ENCODE measurements at regions not wholly inside any gene's neighbourhood (a gene's known extent, or its start where the extent isn't known, plus 50 kb on each side); places are given as distances from the start of the nearest gene placed in this dataset.

DNA sequence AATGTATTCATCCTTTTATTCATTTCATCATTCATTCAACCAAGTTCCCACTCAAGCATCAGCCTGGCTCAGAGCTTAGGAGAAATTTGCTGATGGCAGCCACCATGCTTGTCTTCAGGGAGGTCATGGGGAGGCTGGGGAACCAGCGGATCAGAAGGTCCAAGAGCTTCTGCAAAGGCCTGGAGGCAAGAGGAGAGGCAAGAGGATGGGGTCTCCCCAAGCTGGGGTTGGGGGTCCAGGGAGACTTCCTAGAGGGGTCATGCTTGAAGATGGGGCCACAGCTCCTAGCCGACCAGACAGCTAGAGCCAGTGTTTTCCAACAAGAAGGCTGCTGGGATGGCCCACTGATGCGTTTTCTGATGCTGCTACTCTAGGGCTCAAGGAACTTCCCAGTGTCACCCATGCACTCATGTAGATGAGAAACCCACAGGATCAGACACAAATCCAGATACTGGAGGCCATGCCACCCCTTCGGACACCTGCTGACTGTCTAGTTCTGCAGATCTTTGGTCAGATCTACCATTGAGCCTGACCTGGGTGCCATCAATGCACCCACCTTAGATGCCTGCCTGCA lies 315.2 kb downstream of the AJAP1 start:
- H3K27ac Mint-ChIP-seq: no peak overlapping the region
- ATAC-seq: no peak
- Histone ChIP-seq H3K4me3 (no peak overlapping the region), H3K36me3 (ENCODE audit: insufficient read depth) (no peaks in the 10 kb centered on the region), H3F3A (replicated peaks; ENCODE audit: low read depth) (no peaks in the 10 kb centered on the region), H3K4me1 (ENCODE audit: insufficient read depth) (no peaks in the 10 kb centered on the region), H3K27me3 (ENCODE audit: insufficient read depth) (no peaks in the 10 kb centered on the region), H3K79me2 (replicated peaks; ENCODE audit: insufficient read depth) (no peaks in the 10 kb centered on the region), H3K27ac (ENCODE audit: low read depth) (no peak overlapping the region), H2AFZ (no peak overlapping the region), H4K20me1 (replicated peaks; ENCODE audit: insufficient read depth) (no peaks in the 10 kb centered on the region), H3K4me2 (no peak overlapping the region), H3K9me2 (ENCODE audit: insufficient read depth) (no peaks in the 10 kb centered on the region)
- no peak for DNase-seq (ENCODE audit: low spot score)
- peaks cover 16% of the 10 kb centered on the region for H3K4me1 Mint-ChIP-seq
- no peak overlapping the region for H3K4me3 Mint-ChIP-seq
- peaks cover 17% of the 10 kb centered on the region for H3K9me3 Mint-ChIP-seq
- peaks cover 4% of the 10 kb centered on the region; the same call in 1 of the 3 replicates for H3K36me3 Mint-ChIP-seq (ENCODE audit: low read depth)
- peaks cover 10% of the 10 kb centered on the region for H3K27me3 Mint-ChIP-seq (ENCODE audit: insufficient read depth, low read depth, poor library complexity)
- TF ChIP-seq NANOG (IDR thresholded peaks at IDR 0.05; ENCODE audit: borderline replicate concordance): no peak
- TF ChIP-seq EZH2phosphoT487 (IDR thresholded peaks at IDR 0.05; ENCODE audit: unreplicated experiment): no peak
- TF ChIP-seq, protein P1, sequence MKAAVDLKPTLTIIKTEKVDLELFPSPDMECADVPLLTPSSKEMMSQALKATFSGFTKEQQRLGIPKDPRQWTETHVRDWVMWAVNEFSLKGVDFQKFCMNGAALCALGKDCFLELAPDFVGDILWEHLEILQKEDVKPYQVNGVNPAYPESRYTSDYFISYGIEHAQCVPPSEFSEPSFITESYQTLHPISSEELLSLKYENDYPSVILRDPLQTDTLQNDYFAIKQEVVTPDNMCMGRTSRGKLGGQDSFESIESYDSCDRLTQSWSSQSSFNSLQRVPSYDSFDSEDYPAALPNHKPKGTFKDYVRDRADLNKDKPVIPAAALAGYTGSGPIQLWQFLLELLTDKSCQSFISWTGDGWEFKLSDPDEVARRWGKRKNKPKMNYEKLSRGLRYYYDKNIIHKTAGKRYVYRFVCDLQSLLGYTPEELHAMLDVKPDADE (IDR thresholded peaks at IDR 0.05): no peak
- TF ChIP-seq CTCF (conservative IDR thresholded peaks at IDR 0.05; ENCODE audit: low read depth in 2 of 2): no peak
- TF ChIP-seq CREB1 (CRISPR knock-in tag; IDR thresholded peaks at IDR 0.05; ENCODE audit: low read depth): no peak
- TF ChIP-seq STAT1 (IDR thresholded peaks at IDR 0.05; ENCODE audit: unreplicated experiment): no peak
- TF ChIP-seq, protein P2, sequence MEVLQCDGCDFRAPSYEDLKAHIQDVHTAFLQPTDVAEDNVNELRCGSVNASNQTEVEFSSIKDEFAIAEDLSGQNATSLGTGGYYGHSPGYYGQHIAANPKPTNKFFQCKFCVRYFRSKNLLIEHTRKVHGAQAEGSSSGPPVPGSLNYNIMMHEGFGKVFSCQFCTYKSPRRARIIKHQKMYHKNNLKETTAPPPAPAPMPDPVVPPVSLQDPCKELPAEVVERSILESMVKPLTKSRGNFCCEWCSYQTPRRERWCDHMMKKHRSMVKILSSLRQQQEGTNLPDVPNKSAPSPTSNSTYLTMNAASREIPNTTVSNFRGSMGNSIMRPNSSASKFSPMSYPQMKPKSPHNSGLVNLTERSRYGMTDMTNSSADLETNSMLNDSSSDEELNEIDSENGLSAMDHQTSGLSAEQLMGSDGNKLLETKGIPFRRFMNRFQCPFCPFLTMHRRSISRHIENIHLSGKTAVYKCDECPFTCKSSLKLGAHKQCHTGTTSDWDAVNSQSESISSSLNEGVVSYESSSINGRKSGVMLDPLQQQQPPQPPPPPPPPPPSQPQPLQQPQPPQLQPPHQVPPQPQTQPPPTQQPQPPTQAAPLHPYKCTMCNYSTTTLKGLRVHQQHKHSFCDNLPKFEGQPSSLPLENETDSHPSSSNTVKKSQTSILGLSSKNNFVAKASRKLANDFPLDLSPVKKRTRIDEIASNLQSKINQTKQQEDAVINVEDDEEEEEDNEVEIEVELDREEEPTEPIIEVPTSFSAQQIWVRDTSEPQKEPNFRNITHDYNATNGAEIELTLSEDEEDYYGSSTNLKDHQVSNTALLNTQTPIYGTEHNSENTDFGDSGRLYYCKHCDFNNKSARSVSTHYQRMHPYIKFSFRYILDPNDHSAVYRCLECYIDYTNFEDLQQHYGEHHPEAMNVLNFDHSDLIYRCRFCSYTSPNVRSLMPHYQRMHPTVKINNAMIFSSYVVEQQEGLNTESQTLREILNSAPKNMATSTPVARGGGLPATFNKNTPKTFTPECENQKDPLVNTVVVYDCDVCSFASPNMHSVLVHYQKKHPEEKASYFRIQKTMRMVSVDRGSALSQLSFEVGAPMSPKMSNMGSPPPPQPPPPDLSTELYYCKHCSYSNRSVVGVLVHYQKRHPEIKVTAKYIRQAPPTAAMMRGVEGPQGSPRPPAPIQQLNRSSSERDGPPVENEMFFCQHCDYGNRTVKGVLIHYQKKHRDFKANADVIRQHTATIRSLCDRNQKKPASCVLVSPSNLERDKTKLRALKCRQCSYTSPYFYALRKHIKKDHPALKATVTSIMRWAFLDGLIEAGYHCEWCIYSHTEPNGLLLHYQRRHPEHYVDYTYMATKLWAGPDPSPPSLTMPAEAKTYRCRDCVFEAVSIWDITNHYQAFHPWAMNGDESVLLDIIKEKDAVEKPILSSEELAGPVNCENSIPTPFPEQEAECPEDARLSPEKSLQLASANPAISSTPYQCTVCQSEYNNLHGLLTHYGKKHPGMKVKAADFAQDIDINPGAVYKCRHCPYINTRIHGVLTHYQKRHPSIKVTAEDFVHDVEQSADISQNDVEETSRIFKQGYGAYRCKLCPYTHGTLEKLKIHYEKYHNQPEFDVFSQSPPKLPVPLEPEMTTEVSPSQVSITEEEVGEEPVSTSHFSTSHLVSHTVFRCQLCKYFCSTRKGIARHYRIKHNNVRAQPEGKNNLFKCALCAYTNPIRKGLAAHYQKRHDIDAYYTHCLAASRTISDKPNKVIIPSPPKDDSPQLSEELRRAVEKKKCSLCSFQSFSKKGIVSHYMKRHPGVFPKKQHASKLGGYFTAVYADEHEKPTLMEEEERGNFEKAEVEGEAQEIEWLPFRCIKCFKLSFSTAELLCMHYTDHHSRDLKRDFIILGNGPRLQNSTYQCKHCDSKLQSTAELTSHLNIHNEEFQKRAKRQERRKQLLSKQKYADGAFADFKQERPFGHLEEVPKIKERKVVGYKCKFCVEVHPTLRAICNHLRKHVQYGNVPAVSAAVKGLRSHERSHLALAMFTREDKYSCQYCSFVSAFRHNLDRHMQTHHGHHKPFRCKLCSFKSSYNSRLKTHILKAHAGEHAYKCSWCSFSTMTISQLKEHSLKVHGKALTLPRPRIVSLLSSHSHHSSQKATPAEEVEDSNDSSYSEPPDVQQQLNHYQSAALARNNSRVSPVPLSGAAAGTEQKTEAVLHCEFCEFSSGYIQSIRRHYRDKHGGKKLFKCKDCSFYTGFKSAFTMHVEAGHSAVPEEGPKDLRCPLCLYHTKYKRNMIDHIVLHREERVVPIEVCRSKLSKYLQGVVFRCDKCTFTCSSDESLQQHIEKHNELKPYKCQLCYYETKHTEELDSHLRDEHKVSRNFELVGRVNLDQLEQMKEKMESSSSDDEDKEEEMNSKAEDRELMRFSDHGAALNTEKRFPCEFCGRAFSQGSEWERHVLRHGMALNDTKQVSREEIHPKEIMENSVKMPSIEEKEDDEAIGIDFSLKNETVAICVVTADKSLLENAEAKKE (CRISPR knock-in tag; IDR thresholded peaks at IDR 0.05): no peak
- TF ChIP-seq ZNF331 (CRISPR knock-in tag; IDR thresholded peaks at IDR 0.05; ENCODE audit: low read depth): no peak
- no peak for TF ChIP-seq ZNF114 (CRISPR knock-in tag; IDR thresholded peaks at IDR 0.05)
- TF ChIP-seq EZH2 (IDR thresholded peaks at IDR 0.05; ENCODE audit: low read depth, unreplicated experiment): no peak
- TF ChIP-seq, protein P3, sequence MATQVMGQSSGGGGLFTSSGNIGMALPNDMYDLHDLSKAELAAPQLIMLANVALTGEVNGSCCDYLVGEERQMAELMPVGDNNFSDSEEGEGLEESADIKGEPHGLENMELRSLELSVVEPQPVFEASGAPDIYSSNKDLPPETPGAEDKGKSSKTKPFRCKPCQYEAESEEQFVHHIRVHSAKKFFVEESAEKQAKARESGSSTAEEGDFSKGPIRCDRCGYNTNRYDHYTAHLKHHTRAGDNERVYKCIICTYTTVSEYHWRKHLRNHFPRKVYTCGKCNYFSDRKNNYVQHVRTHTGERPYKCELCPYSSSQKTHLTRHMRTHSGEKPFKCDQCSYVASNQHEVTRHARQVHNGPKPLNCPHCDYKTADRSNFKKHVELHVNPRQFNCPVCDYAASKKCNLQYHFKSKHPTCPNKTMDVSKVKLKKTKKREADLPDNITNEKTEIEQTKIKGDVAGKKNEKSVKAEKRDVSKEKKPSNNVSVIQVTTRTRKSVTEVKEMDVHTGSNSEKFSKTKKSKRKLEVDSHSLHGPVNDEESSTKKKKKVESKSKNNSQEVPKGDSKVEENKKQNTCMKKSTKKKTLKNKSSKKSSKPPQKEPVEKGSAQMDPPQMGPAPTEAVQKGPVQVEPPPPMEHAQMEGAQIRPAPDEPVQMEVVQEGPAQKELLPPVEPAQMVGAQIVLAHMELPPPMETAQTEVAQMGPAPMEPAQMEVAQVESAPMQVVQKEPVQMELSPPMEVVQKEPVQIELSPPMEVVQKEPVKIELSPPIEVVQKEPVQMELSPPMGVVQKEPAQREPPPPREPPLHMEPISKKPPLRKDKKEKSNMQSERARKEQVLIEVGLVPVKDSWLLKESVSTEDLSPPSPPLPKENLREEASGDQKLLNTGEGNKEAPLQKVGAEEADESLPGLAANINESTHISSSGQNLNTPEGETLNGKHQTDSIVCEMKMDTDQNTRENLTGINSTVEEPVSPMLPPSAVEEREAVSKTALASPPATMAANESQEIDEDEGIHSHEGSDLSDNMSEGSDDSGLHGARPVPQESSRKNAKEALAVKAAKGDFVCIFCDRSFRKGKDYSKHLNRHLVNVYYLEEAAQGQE (IDR thresholded peaks at IDR 0.05; ENCODE audit: unreplicated experiment): no peak
- TF ChIP-seq JUNB (IDR thresholded peaks at IDR 0.05; ENCODE audit: unreplicated experiment): no peak
- TF ChIP-seq POLR2AphosphoS5 (IDR thresholded peaks at IDR 0.05; ENCODE audit: low read depth): no peak
